Endothelial cell (in vitro differentiated cells): ENCODE measurements at regions not wholly inside any gene's neighbourhood (a gene's known extent, or its start where the extent isn't known, plus 50 kb on each side); places are given as distances from the start of the nearest gene placed in this dataset.
"Not testable (repeated sequence)": the region's sequence is repeated elsewhere in the genome, so short reads cannot be mapped to it uniquely, and the experiment has no call there.

Experiments used
- DNase-seq: peaks from one replicate; pipeline ENCODE4 v3.0.0; 2021; ENCODE audit warnings: low spot score
- H3K27ac Mint-ChIP-seq: one replicate; pipeline ENCODE4 v1.8.0; 2021; ENCODE audit warnings: mixed read lengths, inconsistent platforms; ENCODE audit not compliant: unreplicated experiment
- H3K27me3 Mint-ChIP-seq: one replicate; pipeline ENCODE4 v1.8.0; 2021; ENCODE audit warnings: mild to moderate bottlenecking, moderate library complexity, mixed read lengths, inconsistent platforms; ENCODE audit not compliant: unreplicated experiment
- H3K36me3 Mint-ChIP-seq: one replicate; pipeline ENCODE4 v1.8.0; 2021; ENCODE audit warnings: mild to moderate bottlenecking, low read depth, mixed read lengths, inconsistent platforms; ENCODE audit not compliant: unreplicated experiment
- H3K4me1 Mint-ChIP-seq: one replicate; pipeline ENCODE4 v1.8.0; 2021; ENCODE audit warnings: mild to moderate bottlenecking, mixed read lengths, inconsistent platforms; ENCODE audit not compliant: unreplicated experiment
- H3K4me3 Mint-ChIP-seq: one replicate; pipeline ENCODE4 v1.8.0; 2021; ENCODE audit warnings: mild to moderate bottlenecking, mixed read lengths, inconsistent platforms; ENCODE audit not compliant: unreplicated experiment
- H3K9me3 Mint-ChIP-seq: one replicate; pipeline ENCODE4 v1.8.0; 2021; ENCODE audit warnings: mixed read lengths, inconsistent platforms; ENCODE audit not compliant: unreplicated experiment
- CTCF ChIP-seq: fragments of 200-600 bp; sonication (generic); IDR thresholded peaks from one replicate; pipeline ENCODE4 v1.5.0; 2021; ENCODE audit warnings: antibody characterized with exemption; ENCODE audit not compliant: unreplicated experiment

DNA sequence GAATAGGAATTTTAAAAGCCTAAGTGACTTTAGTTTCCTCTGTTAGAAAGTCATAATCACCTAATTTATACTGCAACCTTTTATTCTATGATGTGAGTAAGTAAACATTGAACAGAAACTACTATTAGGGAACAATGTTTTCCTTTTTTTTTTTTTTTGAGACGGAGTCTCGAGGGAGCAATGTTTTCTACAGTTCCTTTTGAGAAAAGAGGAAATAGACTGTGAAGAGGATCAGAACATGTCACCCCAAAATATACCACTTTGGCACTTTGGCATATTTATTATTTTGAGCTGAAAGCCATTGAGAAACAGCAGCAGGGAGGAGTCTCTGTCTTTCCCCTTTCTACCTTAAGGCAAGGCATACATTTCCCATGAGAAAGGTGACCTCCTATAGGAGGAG is 162.7 kb upstream of the CNOT2 start:
- H3K4me1 Mint-ChIP-seq: no peaks in the 10 kb centered on the region
- no peaks in the 10 kb centered on the region for H3K36me3 Mint-ChIP-seq
- no peaks in the 10 kb centered on the region for H3K27me3 Mint-ChIP-seq

DNA sequence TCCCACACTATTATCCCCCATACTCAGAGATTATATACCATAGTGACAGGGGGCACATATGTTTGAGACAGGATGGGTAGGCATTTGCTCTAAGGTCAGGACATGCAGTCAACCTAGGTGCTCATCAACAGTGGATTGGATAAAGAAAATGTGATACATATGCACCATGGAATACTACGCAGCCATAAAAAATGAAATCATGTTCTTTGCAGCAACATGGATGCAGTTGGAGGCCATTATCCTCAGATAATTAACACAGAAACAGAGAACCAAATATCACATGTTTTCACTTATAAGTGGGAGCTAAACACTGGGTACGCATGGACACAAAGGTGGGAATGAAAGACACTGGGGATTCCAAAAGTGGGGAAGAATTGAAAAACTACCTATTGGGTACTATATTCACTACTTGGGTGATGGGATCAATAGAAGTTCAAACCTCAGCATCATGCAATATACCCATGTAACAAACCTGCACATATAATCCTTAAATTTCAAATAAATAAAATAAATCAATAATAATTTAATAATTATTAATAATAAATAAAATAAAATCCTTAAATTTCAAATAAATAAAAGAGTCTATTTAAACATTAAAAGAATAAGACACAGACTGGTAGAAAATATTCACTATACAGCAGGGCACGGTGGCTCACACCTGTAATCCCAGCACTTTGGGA is 160.1 kb upstream of the CNOT2 start:
- H3K9me3 Mint-ChIP-seq: no peaks in the 10 kb centered on the region
- H3K27me3 Mint-ChIP-seq: no peaks in the 10 kb centered on the region
- H3K4me1 Mint-ChIP-seq: no peaks in the 10 kb centered on the region
- no peak for TF ChIP-seq CTCF
- no peak overlapping the region for H3K27ac Mint-ChIP-seq
- no peak overlapping the region for H3K4me3 Mint-ChIP-seq
- peaks cover 5% of the 10 kb centered on the region for H3K36me3 Mint-ChIP-seq
- no peak for DNase-seq

More for the DNA sequence above, 162.7 kb upstream of the CNOT2 start:
- no peak for DNase-seq
- TF ChIP-seq CTCF: no peak
- Mint-ChIP-seq H3K27ac (no peak overlapping the region), H3K9me3 (no peaks in the 10 kb centered on the region), H3K4me3 (no peak overlapping the region)

GRCh38 chr12:70083677-70084020 is 159.6 kb upstream of the CNOT2 start:
- H3K4me3 Mint-ChIP-seq: no peak overlapping the region
- peaks cover 1% of the 10 kb centered on the region for H3K27me3 Mint-ChIP-seq
- H3K36me3 Mint-ChIP-seq: peaks cover 11% of the 10 kb centered on the region
- H3K4me1 Mint-ChIP-seq: peaks cover 3% of the 10 kb centered on the region
- DNase-seq: no peak
- H3K27ac Mint-ChIP-seq: no peak overlapping the region
- TF ChIP-seq CTCF: no peak
- H3K9me3 Mint-ChIP-seq: no peaks in the 10 kb centered on the region

DNA sequence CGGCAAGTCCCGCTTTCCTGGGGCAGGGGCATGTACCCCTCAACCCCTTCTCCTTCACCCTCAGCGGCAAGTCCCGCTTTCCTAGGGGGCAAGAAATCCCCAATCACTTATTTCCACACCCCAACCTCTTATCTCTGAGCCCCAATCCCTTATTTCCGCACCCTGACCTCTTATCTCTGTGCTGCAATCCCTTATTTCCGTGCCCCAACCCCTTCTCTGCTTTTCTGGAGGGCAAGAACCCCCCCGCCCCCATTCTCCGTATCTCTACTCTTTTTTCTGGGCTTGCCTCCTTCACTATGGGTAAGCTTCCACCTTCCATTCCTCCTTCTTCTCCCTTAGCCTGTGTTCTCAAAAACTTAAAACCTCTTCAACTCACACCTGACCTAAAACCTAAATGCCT is 156.9 kb upstream of the CNOT2 start:
- H3K36me3 Mint-ChIP-seq: peaks cover 13% of the 10 kb centered on the region
- DNase-seq, H3K9me3 Mint-ChIP-seq, H3K4me1 Mint-ChIP-seq, H3K4me3 Mint-ChIP-seq, H3K27ac Mint-ChIP-seq, H3K27me3 Mint-ChIP-seq: not testable (repeated sequence)

GRCh38 chr12:70091021-70091521 is 152.2 kb upstream of the CNOT2 start:
- H3K4me1 Mint-ChIP-seq: peaks cover 9% of the 10 kb centered on the region
- no peak overlapping the region for H3K4me3 Mint-ChIP-seq
- peaks cover 13% of the 10 kb centered on the region for H3K36me3 Mint-ChIP-seq
- peaks cover 3% of the 10 kb centered on the region for H3K27me3 Mint-ChIP-seq
- no peaks in the 10 kb centered on the region for H3K9me3 Mint-ChIP-seq
- no peak for TF ChIP-seq CTCF
- no peak for DNase-seq
- peak overlapping the region; percentile 70 for H3K27ac Mint-ChIP-seq
